WTC11 (cell line): ENCODE measurements at regions not wholly inside any gene's neighbourhood (a gene's known extent, or its start where the extent isn't known, plus 50 kb on each side); places are given as distances from the start of the nearest gene placed in this dataset.

ENCODE experiments used
- ATAC-seq: fragments of 200-7000 bp; cut with Tn5 transposase; 2 replicates; pipeline ENCODE4 v1.10.0; 2021; ENCODE audit warnings: mild to moderate bottlenecking, moderate library complexity
- CTCF ChIA-PET: fragments of 300-600 bp; sonication (Branson Sonifier 250); formaldehyde crosslinking; loops from one replicate; lab custom pipeline; 2021; ENCODE audit warnings: antibody characterized with exemption; lab: Charles Lee
- POLR2A ChIA-PET: fragments of 350-600 bp; sonication (Branson Sonifier 250); formaldehyde crosslinking; loops from one replicate; lab custom pipeline; 2021; ENCODE audit warnings: antibody characterized with exemption; lab: Charles Lee
- DNase-seq: peaks from one replicate; pipeline ENCODE4 v3.0.0; 2021; ENCODE audit warnings: low spot score
- H3K27ac Mint-ChIP-seq: 2 replicates; pipeline ENCODE4 v1.8.0; 2021; ENCODE audit warnings: mixed read lengths
- H3K27me3 Mint-ChIP-seq: 2 replicates; pipeline ENCODE4 v1.8.0; 2021; ENCODE audit warnings: low read depth, mild to moderate bottlenecking, moderate library complexity, mixed read lengths
- H3K36me3 Mint-ChIP-seq: 2 replicates; pipeline ENCODE4 v1.8.0; 2021; ENCODE audit warnings: mixed read lengths
- H3K4me1 Mint-ChIP-seq: 2 replicates; pipeline ENCODE4 v1.8.0; 2022; ENCODE audit warnings: mixed read lengths
- H3K4me3 Mint-ChIP-seq: 2 replicates; pipeline ENCODE4 v1.8.0; 2021; ENCODE audit warnings: mild to moderate bottlenecking, moderate library complexity, mixed read lengths
- H3K9me3 Mint-ChIP-seq: 2 replicates; pipeline ENCODE4 v1.8.0; 2021; ENCODE audit warnings: mixed read lengths
- ETV6 ChIP-seq: sonication (generic); formaldehyde crosslinking; IDR thresholded peaks from 2 replicates; pipeline ENCODE4 v1.8.1; 2022; ENCODE audit warnings: mild to moderate bottlenecking, missing genetic modification reagents
- FOXK1 ChIP-seq: sonication (generic); formaldehyde crosslinking; IDR thresholded peaks from 2 replicates; pipeline ENCODE4 v1.8.0; 2022; ENCODE audit warnings: mild to moderate bottlenecking, moderate library complexity, missing genetic modification reagents
- GABPB1 ChIP-seq: sonication (generic); formaldehyde crosslinking; IDR thresholded peaks from 2 replicates; pipeline ENCODE4 v1.8.1; 2023; ENCODE audit warnings: mild to moderate bottlenecking, missing genetic modification reagents
- NFYB ChIP-seq: sonication (generic); formaldehyde crosslinking; conservative IDR thresholded peaks from 2 replicates; pipeline ENCODE4 v1.8.0; 2022; ENCODE audit warnings: low read depth, missing genetic modification reagents
- NR1H2 ChIP-seq: sonication (generic); formaldehyde crosslinking; IDR thresholded peaks from 2 replicates; pipeline ENCODE4 v1.9.0; 2021; ENCODE audit warnings: mild to moderate bottlenecking, moderate library complexity, missing genetic modification reagents
- NR2C2 ChIP-seq: sonication (generic); formaldehyde crosslinking; IDR thresholded peaks from 2 replicates; pipeline ENCODE4 v1.8.0; 2022; ENCODE audit warnings: mild to moderate bottlenecking, missing genetic modification reagents
- SP1 ChIP-seq: sonication (generic); formaldehyde crosslinking; conservative IDR thresholded peaks from 2 replicates; pipeline ENCODE4 v1.8.1; 2022; ENCODE audit warnings: missing genetic modification reagents
- TCF7 ChIP-seq: sonication (generic); formaldehyde crosslinking; IDR thresholded peaks from 2 replicates; pipeline ENCODE4 v1.8.0; 2022; ENCODE audit warnings: mild to moderate bottlenecking, low read depth, missing genetic modification reagents, moderate library complexity
- ZNF121 ChIP-seq: sonication (generic); formaldehyde crosslinking; IDR thresholded peaks from 2 replicates; pipeline ENCODE4 v1.8.0; 2023; ENCODE audit warnings: missing genetic modification reagents
- ZNF138 ChIP-seq: sonication (generic); formaldehyde crosslinking; conservative IDR thresholded peaks from 2 replicates; pipeline ENCODE4 v1.8.1; 2022; ENCODE audit warnings: mild to moderate bottlenecking, moderate library complexity, missing genetic modification reagents
- ZNF317 ChIP-seq: sonication (generic); formaldehyde crosslinking; IDR thresholded peaks from 2 replicates; pipeline ENCODE4 v1.8.1; 2023; ENCODE audit warnings: low read depth, mild to moderate bottlenecking, moderate library complexity, missing genetic modification reagents, borderline replicate concordance
- ZNF396 ChIP-seq: fragments of 250-450 bp; sonication (Bioruptor Pico); IDR thresholded peaks from 2 replicates; pipeline ENCODE4 v1.8.0; 2021; ENCODE audit warnings: mild to moderate bottlenecking, moderate library complexity, borderline replicate concordance
- TF ChIP-seq, protein P1 (sequence below): fragments of 200-600 bp; IDR thresholded peaks from 2 replicates; pipeline ENCODE4 v1.8.0; 2022; ENCODE audit warnings: antibody characterized with exemption
- TF ChIP-seq, protein P2 (sequence below): fragments of 250-450 bp; sonication (Bioruptor Pico); conservative IDR thresholded peaks from 2 replicates; pipeline ENCODE4 v1.9.0; 2021; ENCODE audit warnings: mild to moderate bottlenecking
- TF ChIP-seq, protein P3 (sequence below): sonication (generic); formaldehyde crosslinking; IDR thresholded peaks from 2 replicates; pipeline ENCODE4 v1.8.0; 2022; ENCODE audit warnings: mild to moderate bottlenecking, missing genetic modification reagents
- TF ChIP-seq, protein P4 (sequence below): sonication (generic); formaldehyde crosslinking; IDR thresholded peaks from 2 replicates; pipeline ENCODE4 v1.8.1; 2022; ENCODE audit warnings: missing genetic modification reagents, borderline replicate concordance
- TF ChIP-seq, protein P5 (sequence below): fragments of 250-450 bp; sonication (Bioruptor Pico); IDR thresholded peaks from 2 replicates; pipeline ENCODE4 v1.8.0; 2021; ENCODE audit warnings: mild to moderate bottlenecking
- TF ChIP-seq, protein P6 (sequence below): sonication (generic); formaldehyde crosslinking; IDR thresholded peaks from 2 replicates; pipeline ENCODE4 v1.8.1; 2023; ENCODE audit warnings: mild to moderate bottlenecking, missing genetic modification reagents, moderate library complexity
- TF ChIP-seq, protein P7 (sequence below): sonication (generic); formaldehyde crosslinking; IDR thresholded peaks from 2 replicates; pipeline ENCODE4 v1.8.0; 2023; ENCODE audit warnings: missing genetic modification reagents

DNA sequence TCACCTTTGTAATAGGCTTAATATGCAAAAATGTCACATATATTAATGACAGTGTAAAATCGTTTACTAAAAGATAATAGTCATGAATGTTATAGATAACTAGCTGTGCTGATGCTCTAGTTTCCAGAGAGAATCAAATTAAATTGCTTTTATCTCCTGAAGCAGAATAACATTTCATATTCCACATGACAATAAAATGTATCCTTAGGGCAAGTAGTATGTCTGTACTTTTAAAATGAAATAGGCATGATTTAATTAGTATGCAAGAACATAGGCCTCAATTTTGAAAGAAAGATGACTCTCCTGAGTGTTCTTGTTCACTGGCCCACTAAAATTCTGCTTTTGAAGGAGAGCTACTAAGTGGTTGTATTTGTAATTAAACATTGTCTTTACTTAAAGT lies 1027.0 kb downstream of the ARAP2 start:
- DNase-seq, result no peak

DNA sequence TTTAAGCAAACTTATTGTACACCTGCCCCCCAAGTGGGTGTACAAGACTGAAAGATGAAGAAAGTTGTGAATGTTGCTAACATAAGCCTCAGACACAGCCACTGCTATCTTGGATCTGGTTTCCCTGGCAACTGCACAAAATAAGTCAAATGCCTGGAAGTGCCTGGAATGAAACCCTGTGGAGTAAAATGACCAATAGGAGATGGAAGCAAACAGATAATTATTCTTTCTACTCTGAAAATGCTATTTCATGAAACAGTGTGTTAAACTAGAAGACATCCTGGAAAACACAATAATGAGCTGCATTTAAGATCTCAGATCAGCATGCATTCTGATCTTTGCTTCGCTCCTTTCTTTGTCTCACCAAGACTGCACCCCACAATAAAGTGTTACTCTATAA lies 1016.0 kb downstream of the ARAP2 start:
- POLR2A ChIA-PET, result no interaction called here
- no peaks in the 10 kb centered on the region for H3K4me1 Mint-ChIP-seq

More for the DNA sequence above, 1027.0 kb downstream of the ARAP2 start:
- no peaks in the 10 kb centered on the region for H3K36me3 Mint-ChIP-seq
- H3K9me3 Mint-ChIP-seq, result no peaks in the 10 kb centered on the region
- no peak for ATAC-seq
- H3K4me3 Mint-ChIP-seq, result no peak overlapping the region
- H3K4me1 Mint-ChIP-seq, result peaks cover 16% of the 10 kb centered on the region
- no peak overlapping the region for H3K27ac Mint-ChIP-seq
- H3K27me3 Mint-ChIP-seq, result no peaks in the 10 kb centered on the region
- CTCF ChIA-PET, result no interaction called here
- POLR2A ChIA-PET, result no interaction called here
- TF ChIP-seq FOXK1 (no peak), ZNF138 (CRISPR knock-in tag) (no peak), NR1H2 (CRISPR knock-in tag) (no peak), TCF7 (CRISPR knock-in tag) (no peak), NFYB (no peak), ZNF317 (no peak)
- TF ChIP-seq, protein P1, sequence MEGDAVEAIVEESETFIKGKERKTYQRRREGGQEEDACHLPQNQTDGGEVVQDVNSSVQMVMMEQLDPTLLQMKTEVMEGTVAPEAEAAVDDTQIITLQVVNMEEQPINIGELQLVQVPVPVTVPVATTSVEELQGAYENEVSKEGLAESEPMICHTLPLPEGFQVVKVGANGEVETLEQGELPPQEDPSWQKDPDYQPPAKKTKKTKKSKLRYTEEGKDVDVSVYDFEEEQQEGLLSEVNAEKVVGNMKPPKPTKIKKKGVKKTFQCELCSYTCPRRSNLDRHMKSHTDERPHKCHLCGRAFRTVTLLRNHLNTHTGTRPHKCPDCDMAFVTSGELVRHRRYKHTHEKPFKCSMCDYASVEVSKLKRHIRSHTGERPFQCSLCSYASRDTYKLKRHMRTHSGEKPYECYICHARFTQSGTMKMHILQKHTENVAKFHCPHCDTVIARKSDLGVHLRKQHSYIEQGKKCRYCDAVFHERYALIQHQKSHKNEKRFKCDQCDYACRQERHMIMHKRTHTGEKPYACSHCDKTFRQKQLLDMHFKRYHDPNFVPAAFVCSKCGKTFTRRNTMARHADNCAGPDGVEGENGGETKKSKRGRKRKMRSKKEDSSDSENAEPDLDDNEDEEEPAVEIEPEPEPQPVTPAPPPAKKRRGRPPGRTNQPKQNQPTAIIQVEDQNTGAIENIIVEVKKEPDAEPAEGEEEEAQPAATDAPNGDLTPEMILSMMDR, result no peak
- TF ChIP-seq, protein P2, sequence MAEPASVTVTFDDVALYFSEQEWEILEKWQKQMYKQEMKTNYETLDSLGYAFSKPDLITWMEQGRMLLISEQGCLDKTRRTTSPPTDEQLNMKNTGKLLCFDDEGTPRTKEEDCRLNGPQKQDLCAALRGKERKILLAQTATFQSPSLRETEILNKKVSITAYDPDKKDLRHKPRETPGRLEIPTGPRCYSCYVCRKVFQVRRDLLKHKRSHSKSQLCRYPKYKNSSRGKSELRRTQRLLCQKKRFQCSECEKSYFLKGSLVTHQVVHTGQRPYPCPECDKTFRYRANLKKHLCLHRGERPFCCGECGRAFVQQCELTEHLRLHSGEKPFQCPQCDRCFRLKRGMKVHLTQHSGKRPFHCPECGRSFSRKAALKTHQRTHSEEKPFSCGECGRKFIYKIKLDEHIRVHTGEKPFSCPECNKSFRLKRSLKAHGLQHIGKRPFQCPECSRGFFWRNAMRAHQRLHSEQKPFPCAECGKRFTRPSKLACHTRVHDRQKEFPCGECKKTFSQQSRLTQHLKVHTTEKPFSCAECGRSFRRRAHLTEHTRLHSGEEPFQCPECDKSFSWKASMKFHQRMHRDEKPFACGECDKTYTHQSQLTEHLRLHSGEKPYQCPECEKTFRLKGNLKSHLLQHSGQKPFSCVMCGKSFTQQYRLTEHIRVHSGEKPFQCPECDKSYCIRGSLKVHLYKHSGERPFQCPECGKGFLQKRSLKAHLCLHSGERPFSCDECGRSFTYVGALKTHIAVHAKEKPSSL (CRISPR knock-in tag), result no peak
- TF ChIP-seq, protein P3, sequence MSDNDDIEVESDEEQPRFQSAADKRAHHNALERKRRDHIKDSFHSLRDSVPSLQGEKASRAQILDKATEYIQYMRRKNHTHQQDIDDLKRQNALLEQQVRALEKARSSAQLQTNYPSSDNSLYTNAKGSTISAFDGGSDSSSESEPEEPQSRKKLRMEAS (CRISPR knock-in tag), result no peak
- TF ChIP-seq, all 79 proteins: peak for 0

More for the DNA sequence above, 1016.0 kb downstream of the ARAP2 start:
- Mint-ChIP-seq H3K36me3 (no peaks in the 10 kb centered on the region), H3K27ac (no peak overlapping the region), H3K27me3 (no peaks in the 10 kb centered on the region), H3K9me3 (no peaks in the 10 kb centered on the region), H3K4me3 (no peak overlapping the region)
- TF ChIP-seq ZNF396 (CRISPR knock-in tag) (no peak), GABPB1 (CRISPR knock-in tag) (no peak), SP1 (CRISPR knock-in tag) (no peak), NR2C2 (no peak), ZNF121 (CRISPR knock-in tag) (no peak), ETV6 (CRISPR knock-in tag) (no peak)
- TF ChIP-seq, protein P4, sequence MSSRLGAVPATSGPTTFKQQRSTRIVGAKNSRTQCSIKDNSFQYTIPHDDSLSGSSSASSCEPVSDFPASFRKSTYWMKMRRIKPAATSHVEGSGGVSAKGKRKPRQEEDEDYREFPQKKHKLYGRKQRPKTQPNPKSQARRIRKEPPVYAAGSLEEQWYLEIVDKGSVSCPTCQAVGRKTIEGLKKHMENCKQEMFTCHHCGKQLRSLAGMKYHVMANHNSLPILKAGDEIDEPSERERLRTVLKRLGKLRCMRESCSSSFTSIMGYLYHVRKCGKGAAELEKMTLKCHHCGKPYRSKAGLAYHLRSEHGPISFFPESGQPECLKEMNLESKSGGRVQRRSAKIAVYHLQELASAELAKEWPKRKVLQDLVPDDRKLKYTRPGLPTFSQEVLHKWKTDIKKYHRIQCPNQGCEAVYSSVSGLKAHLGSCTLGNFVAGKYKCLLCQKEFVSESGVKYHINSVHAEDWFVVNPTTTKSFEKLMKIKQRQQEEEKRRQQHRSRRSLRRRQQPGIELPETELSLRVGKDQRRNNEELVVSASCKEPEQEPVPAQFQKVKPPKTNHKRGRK (CRISPR knock-in tag), result no peak
- TF ChIP-seq, protein P5, sequence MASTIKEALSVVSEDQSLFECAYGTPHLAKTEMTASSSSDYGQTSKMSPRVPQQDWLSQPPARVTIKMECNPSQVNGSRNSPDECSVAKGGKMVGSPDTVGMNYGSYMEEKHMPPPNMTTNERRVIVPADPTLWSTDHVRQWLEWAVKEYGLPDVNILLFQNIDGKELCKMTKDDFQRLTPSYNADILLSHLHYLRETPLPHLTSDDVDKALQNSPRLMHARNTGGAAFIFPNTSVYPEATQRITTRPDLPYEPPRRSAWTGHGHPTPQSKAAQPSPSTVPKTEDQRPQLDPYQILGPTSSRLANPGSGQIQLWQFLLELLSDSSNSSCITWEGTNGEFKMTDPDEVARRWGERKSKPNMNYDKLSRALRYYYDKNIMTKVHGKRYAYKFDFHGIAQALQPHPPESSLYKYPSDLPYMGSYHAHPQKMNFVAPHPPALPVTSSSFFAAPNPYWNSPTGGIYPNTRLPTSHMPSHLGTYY (CRISPR knock-in tag), result no peak
- TF ChIP-seq, protein P6, sequence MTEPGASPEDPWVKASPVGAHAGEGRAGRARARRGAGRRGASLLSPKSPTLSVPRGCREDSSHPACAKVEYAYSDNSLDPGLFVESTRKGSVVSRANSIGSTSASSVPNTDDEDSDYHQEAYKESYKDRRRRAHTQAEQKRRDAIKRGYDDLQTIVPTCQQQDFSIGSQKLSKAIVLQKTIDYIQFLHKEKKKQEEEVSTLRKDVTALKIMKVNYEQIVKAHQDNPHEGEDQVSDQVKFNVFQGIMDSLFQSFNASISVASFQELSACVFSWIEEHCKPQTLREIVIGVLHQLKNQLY (CRISPR knock-in tag), result no peak
- TF ChIP-seq, protein P7, sequence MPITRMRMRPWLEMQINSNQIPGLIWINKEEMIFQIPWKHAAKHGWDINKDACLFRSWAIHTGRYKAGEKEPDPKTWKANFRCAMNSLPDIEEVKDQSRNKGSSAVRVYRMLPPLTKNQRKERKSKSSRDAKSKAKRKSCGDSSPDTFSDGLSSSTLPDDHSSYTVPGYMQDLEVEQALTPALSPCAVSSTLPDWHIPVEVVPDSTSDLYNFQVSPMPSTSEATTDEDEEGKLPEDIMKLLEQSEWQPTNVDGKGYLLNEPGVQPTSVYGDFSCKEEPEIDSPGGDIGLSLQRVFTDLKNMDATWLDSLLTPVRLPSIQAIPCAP (CRISPR knock-in tag), result no peak
- CTCF ChIA-PET, result no interaction called here
- no peak for ATAC-seq
- DNase-seq, result no peak
